HL-60 (cell line): ENCODE measurements at regions not wholly inside any gene's neighbourhood (a gene's known extent, or its start where the extent isn't known, plus 50 kb on each side); places are given as distances from the start of the nearest gene placed in this dataset.
A peak's percentile ranks its signal among the peaks of the same experiment; 100 is the strongest.

Source experiments
- DNase-seq, 2 experiments: peaks; one replicate each; pipeline ENCODE4 v3.0.0-alpha.2; 2010 to 2020; ENCODE audit warnings: low read depth in 1 of 2, low spot score in 1 of 2
- H3K27ac ChIP-seq: fragments of 250-450 bp; sonication (Bioruptor Pico); replicated peaks from 2 replicates; pipeline ENCODE4 v1.5.1; 2020; ENCODE audit warnings: mild to moderate bottlenecking, moderate library complexity
- H3K27me3 ChIP-seq: fragments of 250-450 bp; sonication (Bioruptor Pico); 2 replicates; pipeline ENCODE4 v1.5.1; 2021; ENCODE audit warnings: mild to moderate bottlenecking, moderate library complexity; ENCODE audit not compliant: insufficient read depth, poor library complexity, severe bottlenecking
- H3K4me3 ChIP-seq: replicated peaks from 2 replicates; pipeline ENCODE4 v1.5.1; 2011; ENCODE audit warnings: mild to moderate bottlenecking, control low read depth, low read length; ENCODE audit not compliant: insufficient read depth
- CTCF ChIP-seq: IDR thresholded peaks from one replicate; pipeline ENCODE4 v1.5.1; 2011; ENCODE audit warnings: low read length, control low read depth, inconsistent platforms; ENCODE audit not compliant: insufficient read depth
- GABPA ChIP-seq: IDR thresholded peaks from 2 replicates; pipeline ENCODE4 v1.6.1; 2012; ENCODE audit warnings: low read depth
- POLR2AphosphoS5 ChIP-seq: IDR thresholded peaks from 2 replicates; pipeline ENCODE4 v1.6.1; 2012; ENCODE audit warnings: low read depth
- REST ChIP-seq: IDR thresholded peaks from 2 replicates; pipeline ENCODE4 v1.6.1; 2012; ENCODE audit warnings: low read depth; ENCODE audit not compliant: insufficient replicate concordance
- SPI1 ChIP-seq: IDR thresholded peaks from 2 replicates; pipeline ENCODE4 v1.6.1; 2012; ENCODE audit warnings: low read depth, mild to moderate bottlenecking, borderline replicate concordance

GRCh38 chr20:23237201-23237600, 113.4 kb upstream of the NXT1 start:
- no peaks in the 10 kb centered on the region for H3K27me3 ChIP-seq
- TF ChIP-seq SPI1 = no peak
- TF ChIP-seq GABPA = no peak
- no peak for TF ChIP-seq REST
- TF ChIP-seq POLR2AphosphoS5 = no peak
- TF ChIP-seq CTCF = no peak
- H3K4me3 ChIP-seq = no peak overlapping the region
- no peak overlapping the region for H3K27ac ChIP-seq
- no peak for DNase-seq

GRCh38 chr20:23235173-23236027, 115.2 kb upstream of the NXT1 start:
- no peak for TF ChIP-seq REST
- TF ChIP-seq CTCF = peak; percentile 79
- no peak for TF ChIP-seq POLR2AphosphoS5
- no peak for TF ChIP-seq GABPA
- peak; percentile 62 to 81 for DNase-seq
- no peak overlapping the region for H3K4me3 ChIP-seq
- H3K27me3 ChIP-seq = no peaks in the 10 kb centered on the region
- no peak overlapping the region for H3K27ac ChIP-seq

GRCh38 chr20:23234311-23235078, 116.1 kb upstream of the NXT1 start:
- Histone ChIP-seq H3K27ac (no peak overlapping the region), H3K27me3 (no peaks in the 10 kb centered on the region), H3K4me3 (no peak overlapping the region)
- DNase-seq = no peak
- TF ChIP-seq CTCF = no peak
- no peak for TF ChIP-seq SPI1
- TF ChIP-seq POLR2AphosphoS5 = no peak
- no peak for TF ChIP-seq REST
